Trophoblast cell (in vitro differentiated cells and primary cell): ENCODE measurements at regions not wholly inside any gene's neighbourhood (a gene's known extent, or its start where the extent isn't known, plus 50 kb on each side); places are given as distances from the start of the nearest gene placed in this dataset.
"Not testable (repeated sequence)": the region's sequence is repeated elsewhere in the genome, so short reads cannot be mapped to it uniquely, and the experiment has no call there.

Experiments
- DNase-seq, 2 donors: peaks; one replicate each; pipeline ENCODE4 v3.0.0-alpha.2; 2016
- H2AFZ ChIP-seq: 2 replicates; pipeline ENCODE4 v1.6.1; 2013; ENCODE audit warnings: low read length, moderate library complexity, mild to moderate bottlenecking; ENCODE audit not compliant: insufficient read depth, poor library complexity
- H2AK5ac ChIP-seq: 2 replicates; pipeline ENCODE4 v1.6.1; 2013; ENCODE audit warnings: mild to moderate bottlenecking, low read length
- H2BK120ac ChIP-seq: 2 replicates; pipeline ENCODE4 v1.6.1; 2013; ENCODE audit warnings: low read length, mild to moderate bottlenecking, moderate library complexity; ENCODE audit not compliant: insufficient read depth, poor library complexity
- H2BK12ac ChIP-seq: 2 replicates; pipeline ENCODE4 v1.6.1; 2013; ENCODE audit warnings: mild to moderate bottlenecking, low read length, moderate library complexity
- H2BK5ac ChIP-seq: 2 replicates; pipeline ENCODE4 v1.6.1; 2013; ENCODE audit warnings: low read length, low read depth, moderate library complexity, mild to moderate bottlenecking; ENCODE audit not compliant: poor library complexity
- H3K14ac ChIP-seq: 2 replicates; pipeline ENCODE4 v1.6.1; 2013; ENCODE audit warnings: mild to moderate bottlenecking, low read length
- H3K18ac ChIP-seq: 2 replicates; pipeline ENCODE4 v1.6.1; 2013; ENCODE audit warnings: mild to moderate bottlenecking, low read length
- H3K23ac ChIP-seq: 2 replicates; pipeline ENCODE4 v1.6.1; 2013; ENCODE audit warnings: low read length
- H3K27ac ChIP-seq: 2 replicates; pipeline ENCODE4 v1.5.1; 2013; ENCODE audit warnings: low read depth, mild to moderate bottlenecking, inconsistent platforms, low read length, moderate library complexity
- H3K27me3 ChIP-seq: 2 replicates; pipeline ENCODE4 v1.6.1; 2013; ENCODE audit warnings: inconsistent platforms, mild to moderate bottlenecking, low read length, moderate library complexity; ENCODE audit not compliant: insufficient read depth
- H3K36me3 ChIP-seq, 2 experiments: 1 replicate in 1 of 2; 2 replicates in 1 of 2; pipeline ENCODE4 v1.6.1; 2013; ENCODE audit warnings: low read length in 2 of 2, mild to moderate bottlenecking in 2 of 2, moderate library complexity in 1 of 2; ENCODE audit not compliant: insufficient read depth in 2 of 2, control insufficient read depth in 1 of 2
- H3K4ac ChIP-seq: 2 replicates; pipeline ENCODE4 v1.6.1; 2013; ENCODE audit warnings: low read depth, mild to moderate bottlenecking, low read length, moderate library complexity
- H3K4me1 ChIP-seq, 2 experiments: 1 replicate in 1 of 2; 2 replicates in 1 of 2; pipeline ENCODE4 v1.6.1; 2013; ENCODE audit warnings: low read length in 2 of 2, mild to moderate bottlenecking in 2 of 2, moderate library complexity in 1 of 2; ENCODE audit not compliant: insufficient read depth in 2 of 2, control insufficient read depth in 1 of 2
- H3K4me2 ChIP-seq: 2 replicates; pipeline ENCODE4 v1.6.1; 2013; ENCODE audit warnings: inconsistent platforms, mild to moderate bottlenecking, low read length, moderate library complexity
- H3K4me3 ChIP-seq: 2 replicates; pipeline ENCODE4 v1.5.1; 2013; ENCODE audit warnings: mild to moderate bottlenecking, low read depth, low read length, inconsistent platforms
- H3K79me1 ChIP-seq: one replicate; pipeline ENCODE4 v1.6.1; 2013; ENCODE audit warnings: low read length
- H3K79me2 ChIP-seq: 2 replicates; pipeline ENCODE4 v1.6.1; 2013; ENCODE audit warnings: low read length, mild to moderate bottlenecking; ENCODE audit not compliant: control insufficient read depth, insufficient read depth, poor library complexity
- H3K9ac ChIP-seq: 2 replicates; pipeline ENCODE4 v1.6.1; 2013; ENCODE audit warnings: mild to moderate bottlenecking, low read length
- H3K9me3 ChIP-seq: 2 replicates; pipeline ENCODE4 v1.6.1; 2013; ENCODE audit warnings: low read depth, mild to moderate bottlenecking, control low read depth, inconsistent platforms, low read length; ENCODE audit not compliant: insufficient read depth
- H4K12ac ChIP-seq: 2 replicates; pipeline ENCODE4 v1.6.1; 2013; ENCODE audit warnings: low read depth, mild to moderate bottlenecking, low read length, moderate library complexity
- H4K8ac ChIP-seq: 2 replicates; pipeline ENCODE4 v1.6.1; 2013; ENCODE audit warnings: low read depth, mild to moderate bottlenecking, low read length, moderate library complexity
- H4K91ac ChIP-seq: one replicate; pipeline ENCODE4 v1.6.1; 2013; ENCODE audit warnings: low read depth, mild to moderate bottlenecking, low read length, moderate library complexity
- WGBS: extraction: QIAGEN DNeasy Blood & Tissue Kit; methylation state at CpG from one replicate; pipeline ENCODE4 v1.1.7; 2013; ENCODE audit warnings: missing lambda C conversion rate; ENCODE audit not compliant: insufficient read length, insufficient coverage; ENCODE audit errors: extremely low coverage; 5-methylcytosine and 5-hydroxymethylcytosine counted together

GRCh38 chr4:11663114-11663513, 234.4 kb upstream of the HS3ST1 start:
- Histone ChIP-seq H3K23ac (no peak overlapping the region), H2AK5ac (no peak overlapping the region), H3K27ac (no peak overlapping the region)

GRCh38 chr4:11650801-11651596, 222.3 kb upstream of the HS3ST1 start:
- Histone ChIP-seq H3K9me3 (no peaks in the 10 kb centered on the region), H3K27ac (no peak overlapping the region), H4K12ac (no peak overlapping the region), H3K14ac (no peak overlapping the region), H3K27me3 (no peaks in the 10 kb centered on the region), H3K4ac (no peak overlapping the region), H4K8ac (no peak overlapping the region), H2BK120ac (no peak overlapping the region), H2BK5ac (no peak overlapping the region), H3K4me2 (no peak overlapping the region), H3K79me1 (no peaks in the 10 kb centered on the region), H3K79me2 (no peaks in the 10 kb centered on the region), H2BK12ac (no peak overlapping the region), H3K4me1 (no peaks in the 10 kb centered on the region), H3K36me3 (no peaks in the 10 kb centered on the region), H3K18ac (no peak overlapping the region), H3K23ac (no peak overlapping the region), H2AK5ac (no peak overlapping the region), H3K4me3 (no peak overlapping the region), H2AFZ (no peak overlapping the region), H4K91ac (no peak overlapping the region), H3K9ac (no peak overlapping the region)
- WGBS = no CpG with 5 or more reads among the region's 19 CpGs
- no peak for DNase-seq

More at GRCh38 chr4:11663114-11663513, 234.4 kb upstream of the HS3ST1 start:
- WGBS = no CpG with 5 or more reads among the region's 4 CpGs
- H3K9me3 ChIP-seq = no peaks in the 10 kb centered on the region
- H3K18ac ChIP-seq = no peak overlapping the region
- no peak overlapping the region for H3K4ac ChIP-seq
- no peaks in the 10 kb centered on the region for H3K4me1 ChIP-seq
- H4K91ac ChIP-seq = no peak overlapping the region
- H2BK5ac ChIP-seq = no peak overlapping the region
- no peak overlapping the region for H2BK120ac ChIP-seq
- no peak overlapping the region for H2AFZ ChIP-seq
- H4K8ac ChIP-seq = no peak overlapping the region
- no peaks in the 10 kb centered on the region for H3K79me1 ChIP-seq
- no peaks in the 10 kb centered on the region for H3K36me3 ChIP-seq
- no peak overlapping the region for H3K9ac ChIP-seq
- H2BK12ac ChIP-seq = no peak overlapping the region
- H3K27me3 ChIP-seq = no peaks in the 10 kb centered on the region
- no peak overlapping the region for H3K4me2 ChIP-seq
- H3K4me3 ChIP-seq = no peak overlapping the region
- no peak overlapping the region for H4K12ac ChIP-seq
- H3K79me2 ChIP-seq = no peaks in the 10 kb centered on the region
- H3K14ac ChIP-seq = no peak overlapping the region
- no peak for DNase-seq

DNA sequence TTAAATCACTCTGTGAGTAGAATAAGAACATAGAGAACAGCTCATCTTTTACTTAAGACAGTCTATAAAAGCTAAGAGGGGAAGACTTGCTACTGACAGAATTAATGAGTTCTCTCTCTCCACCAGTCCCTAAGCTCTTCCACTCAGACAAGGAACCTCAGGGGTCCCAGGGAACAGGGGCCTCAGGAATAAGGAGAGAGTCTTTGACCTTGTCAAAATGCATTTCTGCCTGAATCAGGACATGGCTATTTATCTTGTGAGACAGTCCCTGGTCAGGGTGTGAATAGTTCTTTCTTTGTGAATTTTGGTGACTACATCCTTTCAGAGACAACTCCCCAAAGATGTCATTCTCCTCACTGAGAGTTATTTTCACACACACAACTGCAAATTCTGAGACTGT, 218.7 kb upstream of the HS3ST1 start:
- Histone ChIP-seq H3K23ac (no peak overlapping the region), H4K12ac (no peak overlapping the region), H3K4me1 (no peaks in the 10 kb centered on the region), H2BK120ac (no peak overlapping the region), H3K14ac (no peak overlapping the region), H3K36me3 (no peaks in the 10 kb centered on the region), H3K27ac (no peak overlapping the region), H3K4ac (no peak overlapping the region), H3K4me3 (no peak overlapping the region), H3K9ac (no peak overlapping the region), H3K4me2 (no peak overlapping the region), H3K79me1 (no peaks in the 10 kb centered on the region), H3K27me3 (no peaks in the 10 kb centered on the region), H2BK5ac (no peak overlapping the region), H3K9me3 (no peaks in the 10 kb centered on the region), H2AK5ac (no peak overlapping the region), H4K91ac (no peak overlapping the region), H2BK12ac (no peak overlapping the region), H3K79me2 (no peaks in the 10 kb centered on the region), H2AFZ (no peak overlapping the region), H4K8ac (no peak overlapping the region), H3K18ac (no peak overlapping the region)
- no peak for DNase-seq

- not testable (repeated sequence) for H2BK120ac ChIP-seq
Observed at GRCh38 chr4:11643081-11643480, 214.4 kb upstream of the HS3ST1 start.

More at GRCh38 chr4:11643081-11643480, 214.4 kb upstream of the HS3ST1 start:
- H3K4me3 ChIP-seq, H4K8ac ChIP-seq, H2AFZ ChIP-seq, H2AK5ac ChIP-seq, H3K14ac ChIP-seq, DNase-seq, H3K9ac ChIP-seq, H4K12ac ChIP-seq, H3K27ac ChIP-seq, H2BK12ac ChIP-seq, H3K18ac ChIP-seq, H3K9me3 ChIP-seq, H2BK5ac ChIP-seq, H3K79me1 ChIP-seq, H3K27me3 ChIP-seq, H3K4ac ChIP-seq, H3K4me1 ChIP-seq, H4K91ac ChIP-seq, H3K79me2 ChIP-seq, H3K23ac ChIP-seq, H3K4me2 ChIP-seq, H3K36me3 ChIP-seq: not testable (repeated sequence)
- no CpG with 5 or more reads among the region's 2 CpGs for WGBS
